Fibroblast of pulmonary artery (primary cell): ENCODE measurements at regions not wholly inside any gene's neighbourhood (a gene's known extent, or its start where the extent isn't known, plus 50 kb on each side); places are given as distances from the start of the nearest gene placed in this dataset.
"Not testable (repeated sequence)": the region's sequence is repeated elsewhere in the genome, so short reads cannot be mapped to it uniquely, and the experiment has no call there.

ENCODE experiments used
- DNase-seq: peaks from one replicate; pipeline ENCODE4 v3.0.0-alpha.2; 2010; ENCODE audit warnings: low read depth
- H3K4me3 ChIP-seq: replicated peaks from 2 replicates; pipeline ENCODE4 v1.5.1; 2011; ENCODE audit warnings: low read depth, mild to moderate bottlenecking, control low read depth, low read length, moderate library complexity
- CTCF ChIP-seq: IDR thresholded peaks from 2 replicates; pipeline ENCODE4 v1.5.1; 2011; ENCODE audit warnings: mild to moderate bottlenecking, control low read depth, low read length, inconsistent platforms; ENCODE audit errors: missing control alignments

- H3K4me3 ChIP-seq = no peak overlapping the region
- no peak for TF ChIP-seq CTCF
- peak; percentile 77 for DNase-seq
Observed at GRCh38 chr12:87216436-87216835, 812.8 kb downstream of the C12orf50 start.

GRCh38 chr12:87202189-87202588 lies 827.0 kb downstream of the C12orf50 start:
- TF ChIP-seq CTCF = no peak
- H3K4me3 ChIP-seq = no peak overlapping the region
- DNase-seq = no peak

DNA sequence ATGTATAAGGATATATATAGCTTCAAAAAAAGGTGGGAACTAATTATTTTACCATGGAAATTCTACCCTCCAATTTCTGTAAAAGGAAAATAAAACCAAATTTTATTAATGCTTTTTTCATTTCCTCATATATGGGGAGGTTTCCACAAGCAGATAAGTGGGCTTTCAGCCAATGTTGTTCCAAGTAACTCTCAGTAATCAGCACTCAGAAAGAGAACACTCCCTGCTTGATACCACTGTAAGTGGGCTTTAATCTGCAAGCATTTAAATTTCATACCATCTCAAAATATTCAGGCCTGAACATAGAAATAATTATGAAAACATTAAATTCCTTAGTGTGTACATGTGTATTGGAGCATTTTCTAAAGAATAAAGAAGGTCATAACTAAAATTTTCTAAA lies 827.6 kb downstream of the C12orf50 start:
- DNase-seq = peak; percentile 39
- no peak for TF ChIP-seq CTCF
- no peak overlapping the region for H3K4me3 ChIP-seq

GRCh38 chr12:87200289-87200979 lies 828.8 kb downstream of the C12orf50 start:
- no peak overlapping the region for H3K4me3 ChIP-seq
- no peak for TF ChIP-seq CTCF
- DNase-seq = no peak

DNA sequence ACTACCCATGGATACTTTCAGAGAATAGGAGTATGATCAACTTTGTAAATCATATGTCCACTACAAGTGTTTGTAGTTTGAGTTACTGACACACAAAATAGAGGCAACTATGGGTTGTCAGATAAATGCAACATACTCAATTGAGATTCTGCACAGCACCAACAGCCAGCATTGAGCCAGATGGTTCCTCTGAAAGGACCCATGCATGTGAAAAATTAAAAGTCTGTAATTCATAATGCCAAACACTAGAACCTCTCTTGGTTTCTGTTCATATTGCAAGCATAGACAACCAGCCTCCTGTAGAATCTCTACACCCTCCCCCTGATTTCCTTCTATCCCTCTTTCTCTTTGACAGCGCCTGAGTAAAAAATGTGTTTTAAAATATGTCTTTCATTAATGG lies 831.0 kb downstream of the C12orf50 start:
- no peak for TF ChIP-seq CTCF
- no peak overlapping the region for H3K4me3 ChIP-seq
- DNase-seq = no peak

DNA sequence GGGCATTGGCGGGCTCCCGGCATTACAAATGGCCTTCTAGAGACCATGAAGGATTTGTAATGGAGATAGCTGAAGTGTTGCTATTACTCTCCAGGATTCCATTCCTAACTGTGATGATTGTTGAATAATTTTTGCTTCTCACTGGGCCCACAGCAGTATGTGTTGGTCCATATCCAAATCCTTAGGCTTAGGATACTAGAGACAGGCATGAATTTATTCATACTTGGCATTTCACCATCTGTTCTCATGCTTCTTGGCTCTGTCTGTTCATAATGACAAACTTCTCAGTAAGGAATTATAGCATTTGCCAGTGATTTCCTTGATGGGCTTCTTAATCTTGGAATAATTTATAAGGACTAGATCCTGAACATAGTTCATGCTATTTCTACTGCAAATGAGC lies 832.9 kb downstream of the C12orf50 start:
- H3K4me3 ChIP-seq = no peak overlapping the region
- TF ChIP-seq CTCF = no peak

DNA sequence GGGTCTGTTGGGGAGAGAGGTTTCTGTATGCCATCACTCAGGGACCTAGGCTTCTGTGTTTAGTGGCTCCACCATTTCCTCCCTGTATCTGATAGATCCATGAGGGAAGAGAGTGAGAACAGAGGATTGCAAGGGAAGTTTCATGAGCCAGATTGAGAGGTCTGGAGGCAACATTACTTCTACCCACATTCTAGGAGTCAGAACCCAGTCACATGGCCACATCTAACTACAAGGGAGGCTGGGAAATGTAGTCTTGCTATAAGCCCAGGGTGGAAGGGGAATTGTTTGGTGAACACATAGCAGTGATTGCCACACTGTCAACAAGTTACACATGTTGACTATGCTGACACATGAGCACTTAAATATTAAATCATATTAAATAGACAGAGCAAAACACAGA lies 834.8 kb downstream of the C12orf50 start:
- DNase-seq, H3K4me3 ChIP-seq: not testable (repeated sequence)

More for the DNA sequence above, 832.9 kb downstream of the C12orf50 start:
- peak; percentile 20 for DNase-seq

DNA sequence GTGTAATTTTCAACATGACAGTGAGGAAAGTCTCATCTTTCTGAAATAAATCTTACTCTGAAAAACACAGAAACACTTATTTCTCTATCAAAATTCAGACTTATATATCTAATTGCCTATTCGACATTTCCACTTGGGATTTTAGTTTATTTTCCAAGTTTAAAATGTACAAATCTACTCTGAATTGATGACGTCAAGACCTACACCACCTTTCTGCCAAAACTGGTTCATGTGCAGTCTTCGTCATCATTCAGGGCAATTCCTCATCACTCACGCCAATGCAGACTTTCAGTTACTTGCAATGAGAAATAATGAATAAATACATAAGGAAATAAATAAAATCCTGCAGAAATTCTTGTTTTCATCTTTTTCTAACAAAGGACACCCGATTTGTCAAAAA lies 843.8 kb downstream of the C12orf50 start:
- no peak overlapping the region for H3K4me3 ChIP-seq
- no peak for TF ChIP-seq CTCF
- DNase-seq = no peak
